B cell (primary cell): ENCODE measurements at regions not wholly inside any gene's neighbourhood (a gene's known extent, or its start where the extent isn't known, plus 50 kb on each side); places are given as distances from the start of the nearest gene placed in this dataset.

Experiments
- EZH2 ChIP-seq: IDR thresholded peaks from 2 replicates; pipeline ENCODE4 v1.6.1; 2012; ENCODE audit warnings: borderline replicate concordance, low read depth, mild to moderate bottlenecking, moderate library complexity, low read length; ENCODE audit not compliant: insufficient read depth, poor library complexity, severe bottlenecking
- TF ChIP-seq, protein P1 (sequence below): fragments of 200-600 bp; IDR thresholded peaks from one replicate; pipeline ENCODE4 v1.8.0; 2022; ENCODE audit warnings: antibody characterized with exemption, mild to moderate bottlenecking

DNA sequence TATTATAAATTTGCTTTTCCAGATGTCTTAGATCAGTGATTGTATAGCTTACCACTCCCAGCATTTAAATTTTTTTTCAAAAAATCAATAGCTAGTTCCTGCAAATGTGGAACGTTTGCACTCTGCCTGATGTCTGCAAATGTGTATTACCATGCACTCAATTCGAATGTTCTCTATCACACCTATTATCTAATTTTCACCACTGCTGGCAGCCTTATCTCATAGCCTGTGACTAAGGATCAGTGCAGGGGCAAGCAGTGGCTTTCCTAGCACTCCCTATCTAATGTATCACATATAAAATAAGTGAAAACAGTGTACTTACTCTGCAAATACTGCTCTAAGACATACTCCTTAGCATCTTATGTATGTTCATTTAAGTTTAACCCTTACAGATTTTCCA lies 196.3 kb upstream of the PLSCR5 start:
- TF ChIP-seq EZH2: no peak
- TF ChIP-seq, protein P1, sequence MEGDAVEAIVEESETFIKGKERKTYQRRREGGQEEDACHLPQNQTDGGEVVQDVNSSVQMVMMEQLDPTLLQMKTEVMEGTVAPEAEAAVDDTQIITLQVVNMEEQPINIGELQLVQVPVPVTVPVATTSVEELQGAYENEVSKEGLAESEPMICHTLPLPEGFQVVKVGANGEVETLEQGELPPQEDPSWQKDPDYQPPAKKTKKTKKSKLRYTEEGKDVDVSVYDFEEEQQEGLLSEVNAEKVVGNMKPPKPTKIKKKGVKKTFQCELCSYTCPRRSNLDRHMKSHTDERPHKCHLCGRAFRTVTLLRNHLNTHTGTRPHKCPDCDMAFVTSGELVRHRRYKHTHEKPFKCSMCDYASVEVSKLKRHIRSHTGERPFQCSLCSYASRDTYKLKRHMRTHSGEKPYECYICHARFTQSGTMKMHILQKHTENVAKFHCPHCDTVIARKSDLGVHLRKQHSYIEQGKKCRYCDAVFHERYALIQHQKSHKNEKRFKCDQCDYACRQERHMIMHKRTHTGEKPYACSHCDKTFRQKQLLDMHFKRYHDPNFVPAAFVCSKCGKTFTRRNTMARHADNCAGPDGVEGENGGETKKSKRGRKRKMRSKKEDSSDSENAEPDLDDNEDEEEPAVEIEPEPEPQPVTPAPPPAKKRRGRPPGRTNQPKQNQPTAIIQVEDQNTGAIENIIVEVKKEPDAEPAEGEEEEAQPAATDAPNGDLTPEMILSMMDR: no peak
